HG02938 (cell line): ENCODE measurements at regions not wholly inside any gene's neighbourhood (a gene's known extent, or its start where the extent isn't known, plus 50 kb on each side); places are given as distances from the start of the nearest gene placed in this dataset.

ENCODE experiments used
- ATAC-seq: cut with Tn5 transposase; IDR thresholded peaks from one replicate; pipeline ENCODE4 v1.9.1; 2021; ENCODE audit warnings: mild to moderate bottlenecking, moderate library complexity; ENCODE audit not compliant: unreplicated experiment

DNA sequence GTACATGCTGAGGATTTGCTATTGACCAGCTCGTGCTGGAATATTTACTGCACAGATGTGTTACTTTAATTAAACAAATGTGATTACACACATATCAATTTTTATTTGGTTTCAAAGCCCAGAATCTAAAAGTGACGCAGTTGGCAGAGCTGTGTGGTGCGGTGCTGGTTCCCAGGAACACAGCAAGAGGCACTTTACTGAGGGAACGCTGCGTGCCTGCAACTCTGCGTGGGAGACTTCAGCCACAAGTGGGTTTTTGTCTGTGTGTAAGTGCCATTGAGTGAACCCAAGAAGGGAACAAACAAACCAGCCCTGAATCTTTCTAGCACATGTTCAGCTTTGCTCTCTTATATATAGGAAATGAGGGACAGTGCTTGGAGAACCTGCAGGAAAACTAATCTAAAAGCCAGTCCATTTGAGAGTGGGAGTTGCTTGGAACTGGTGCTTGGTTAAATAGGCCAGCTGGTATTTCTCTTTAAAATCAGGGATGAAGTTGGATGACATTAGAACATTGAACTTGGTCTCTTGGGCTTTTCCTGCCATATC is 196.6 kb upstream of the CELF4 start:
- ATAC-seq = no peak

DNA sequence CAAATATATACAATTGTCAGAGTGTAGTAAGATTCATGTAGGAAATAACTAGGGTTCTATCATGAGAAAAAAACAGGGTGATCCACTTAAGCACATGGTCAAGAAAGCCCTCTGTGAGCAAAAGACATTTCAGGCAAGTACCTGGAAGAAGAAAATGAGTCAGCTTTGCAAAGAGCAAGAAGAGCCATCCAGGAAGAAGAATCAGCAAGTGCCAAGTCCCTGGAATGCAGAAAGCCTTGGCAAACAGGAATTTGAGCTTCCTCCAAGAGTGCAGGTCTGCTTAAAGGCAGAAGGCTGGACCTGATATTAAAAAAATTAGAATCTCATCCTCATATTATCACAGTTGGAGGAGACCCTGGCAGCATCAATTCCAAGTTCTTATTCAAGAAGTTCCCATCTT is 188.5 kb upstream of the CELF4 start:
- no peak for ATAC-seq

DNA sequence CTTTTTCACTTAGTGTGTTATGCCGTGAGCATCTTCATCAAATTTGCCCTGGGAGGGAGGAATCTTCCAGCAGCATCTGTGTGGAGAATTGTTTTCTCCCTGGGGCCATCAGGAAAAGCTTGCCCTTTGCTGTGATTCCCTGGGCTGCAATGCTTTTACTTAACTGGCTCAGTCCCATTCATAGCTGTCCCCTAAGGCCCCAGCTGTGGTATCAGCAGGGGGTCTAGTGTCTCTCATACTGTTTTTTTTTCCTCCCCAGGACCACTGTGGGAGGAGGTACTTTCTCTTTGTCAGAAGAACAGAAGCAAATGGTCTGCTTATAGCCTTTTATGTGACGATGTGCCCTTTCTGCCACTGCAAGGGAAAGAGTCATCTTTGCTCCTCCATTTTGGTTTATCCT is 176.8 kb upstream of the CELF4 start:
- no peak for ATAC-seq

DNA sequence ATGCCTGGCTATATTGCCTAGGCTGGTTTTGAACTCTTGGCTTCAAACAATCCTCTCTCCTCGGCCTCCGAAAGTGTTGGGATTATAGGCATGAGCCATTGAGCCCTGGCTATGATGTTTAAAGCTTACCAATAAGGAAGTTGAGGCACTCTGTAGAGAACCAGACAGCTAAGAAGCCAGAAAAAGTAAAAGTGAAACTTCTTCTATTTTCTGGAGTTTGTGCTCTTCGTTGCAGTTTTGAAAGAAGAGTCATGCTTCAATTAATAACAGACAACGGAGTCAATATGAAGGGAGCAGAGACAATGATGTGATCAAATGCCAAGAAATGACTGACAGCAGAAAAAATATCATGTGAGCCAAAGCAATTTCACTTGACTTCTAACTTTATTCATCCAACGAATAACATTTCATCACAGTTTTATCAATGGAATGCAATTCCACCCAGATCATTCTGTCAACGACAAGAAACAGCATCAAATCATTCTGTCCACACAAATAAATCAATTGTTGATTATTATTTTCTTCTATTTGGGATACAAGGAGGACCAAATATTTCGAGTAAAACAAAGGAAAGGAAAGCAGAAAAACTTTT is 175.5 kb upstream of the CELF4 start:
- ATAC-seq = no peak

DNA sequence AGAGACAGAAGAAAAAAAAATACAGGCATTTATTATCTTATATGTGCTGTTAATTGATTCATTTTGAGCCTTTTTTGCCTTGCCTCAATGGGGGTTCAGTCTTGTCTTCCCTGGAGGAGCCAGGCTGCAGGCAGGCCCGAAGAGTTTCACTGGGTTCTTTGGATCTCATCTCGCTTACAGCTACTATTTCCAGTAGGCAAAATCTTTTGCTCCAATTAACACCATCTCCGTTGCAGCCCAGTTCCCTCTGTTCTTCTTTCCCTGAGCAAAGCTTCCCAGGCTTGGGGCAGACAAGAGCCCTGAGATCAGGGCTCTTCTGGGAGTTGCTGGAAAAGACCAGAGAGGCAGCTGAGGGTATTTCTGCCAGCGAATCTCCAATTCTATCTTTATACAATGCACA is 168.8 kb upstream of the CELF4 start:
- no peak for ATAC-seq

DNA sequence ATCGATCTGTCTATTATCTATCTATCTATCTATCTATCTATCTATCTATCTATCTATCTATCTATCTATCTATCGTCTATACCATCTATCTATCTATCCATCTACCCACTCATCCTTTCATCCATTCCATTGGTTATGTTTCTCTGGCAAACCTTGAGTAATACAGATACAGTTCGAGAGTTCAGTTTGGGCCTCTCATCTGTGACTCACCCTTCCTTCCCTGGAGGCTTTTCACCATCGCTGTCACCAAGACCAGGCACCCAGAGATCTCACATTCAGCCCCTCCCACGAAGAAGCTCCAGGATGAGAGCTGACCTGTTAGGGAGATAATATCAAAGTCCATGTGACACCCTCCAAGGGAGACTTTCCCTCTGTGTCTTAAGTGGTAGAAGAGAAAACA is 164.1 kb upstream of the CELF4 start:
- ATAC-seq = no peak

DNA sequence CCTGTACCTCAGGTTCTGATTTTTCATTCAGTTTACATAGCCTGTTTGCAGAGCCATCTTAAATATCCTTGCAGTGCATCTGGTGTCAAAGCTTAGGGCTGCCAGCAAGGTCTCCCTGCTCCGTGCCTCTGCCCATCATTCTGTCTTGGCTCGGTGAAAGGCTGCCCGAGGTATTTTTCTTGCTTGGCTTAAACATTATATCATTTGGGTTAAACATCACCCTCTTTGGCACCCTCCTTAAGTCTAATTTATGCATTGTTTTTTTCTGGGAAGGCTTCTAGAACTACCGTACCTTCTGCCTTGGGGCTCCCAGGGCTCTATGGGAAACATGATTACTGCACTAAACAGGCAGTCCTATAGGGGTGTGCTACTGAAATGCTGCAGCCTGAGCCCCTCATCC is 158.6 kb upstream of the CELF4 start:
- no peak for ATAC-seq

DNA sequence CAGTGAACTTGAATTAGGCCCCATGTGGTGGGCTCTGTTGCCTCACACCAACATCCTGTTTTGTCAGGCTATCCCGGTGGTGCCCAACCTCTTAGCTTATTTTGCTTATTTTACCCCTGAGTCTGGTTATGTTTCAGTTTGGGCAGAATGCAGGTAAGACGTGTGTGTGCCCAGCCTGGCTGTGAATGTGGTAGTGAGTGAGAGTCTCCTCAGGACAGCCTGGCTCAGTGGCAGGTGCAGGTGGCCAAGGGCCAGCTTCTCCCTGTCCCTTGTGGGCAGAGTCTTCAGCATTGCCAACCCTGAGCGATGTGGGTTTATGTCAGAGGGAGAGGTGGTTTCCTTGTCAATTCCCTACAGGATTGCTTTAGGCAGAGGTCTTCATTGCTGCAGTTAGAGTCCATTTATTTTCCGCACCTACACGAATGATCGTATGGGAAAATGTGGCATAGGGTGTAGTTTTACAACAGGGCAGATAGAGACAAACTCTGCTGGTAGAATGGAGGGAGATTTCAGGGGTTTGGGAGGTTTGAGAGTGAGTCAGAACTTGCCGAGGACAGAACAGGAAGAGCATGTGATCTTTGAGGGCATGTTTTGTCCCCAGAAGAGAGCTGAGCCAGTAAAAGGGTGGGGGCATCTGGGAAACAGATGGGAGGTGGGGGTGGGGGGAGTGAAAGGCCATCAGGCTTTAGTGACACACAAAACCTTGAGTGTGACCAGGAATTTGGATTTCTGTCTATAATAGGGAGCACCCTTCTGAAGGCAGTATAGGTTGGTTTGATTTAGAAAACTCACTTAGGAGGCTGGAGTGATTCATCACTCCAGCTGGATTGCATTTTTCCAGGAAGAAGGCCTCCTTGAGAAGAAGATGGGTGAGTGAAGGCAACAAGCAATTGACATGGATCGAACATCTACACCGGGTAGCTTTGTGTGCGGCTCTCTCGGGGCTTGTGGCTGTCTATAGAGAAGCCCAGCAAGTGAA is 156.2 kb upstream of the CELF4 start:
- ATAC-seq = no peak

DNA sequence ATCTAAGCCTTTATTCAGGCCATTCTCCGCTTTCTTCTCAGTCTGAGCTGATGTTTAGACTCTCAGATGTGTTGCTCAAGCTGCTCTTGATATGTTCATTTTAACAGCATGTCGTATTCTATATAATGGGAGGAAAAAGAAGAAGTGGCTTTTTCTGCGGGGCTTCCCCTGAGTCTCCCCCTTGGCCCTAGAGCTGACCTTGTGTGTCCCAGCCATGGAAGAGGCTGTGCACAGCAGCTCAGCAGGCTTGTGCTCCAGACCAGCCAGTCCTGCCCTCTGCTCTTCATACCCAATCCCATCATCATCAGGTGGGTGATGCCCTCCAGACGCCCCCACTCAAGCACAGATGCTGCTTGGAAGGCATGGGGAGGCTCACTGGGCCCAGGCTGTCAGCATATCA is 155.1 kb upstream of the CELF4 start:
- ATAC-seq = no peak

DNA sequence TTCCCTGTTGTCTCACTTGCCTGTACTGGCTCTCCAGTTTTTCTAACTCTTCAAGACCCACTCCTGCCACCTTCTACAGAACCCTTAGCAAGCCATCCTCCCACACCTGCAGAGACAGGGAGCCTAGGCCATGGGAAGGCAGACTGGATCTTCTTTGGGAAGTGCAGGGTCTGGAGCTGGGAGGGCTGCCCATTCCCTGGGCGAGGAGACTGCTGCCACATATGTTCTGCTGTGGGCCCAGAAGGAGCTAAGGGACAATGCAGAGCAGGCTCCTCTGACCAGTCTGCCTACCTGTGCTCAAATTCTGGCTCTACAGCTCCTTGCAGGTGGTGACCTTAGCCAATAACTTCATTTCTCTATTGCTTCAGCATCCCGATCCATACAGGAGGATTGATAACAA is 152.1 kb upstream of the CELF4 start:
- no peak for ATAC-seq

DNA sequence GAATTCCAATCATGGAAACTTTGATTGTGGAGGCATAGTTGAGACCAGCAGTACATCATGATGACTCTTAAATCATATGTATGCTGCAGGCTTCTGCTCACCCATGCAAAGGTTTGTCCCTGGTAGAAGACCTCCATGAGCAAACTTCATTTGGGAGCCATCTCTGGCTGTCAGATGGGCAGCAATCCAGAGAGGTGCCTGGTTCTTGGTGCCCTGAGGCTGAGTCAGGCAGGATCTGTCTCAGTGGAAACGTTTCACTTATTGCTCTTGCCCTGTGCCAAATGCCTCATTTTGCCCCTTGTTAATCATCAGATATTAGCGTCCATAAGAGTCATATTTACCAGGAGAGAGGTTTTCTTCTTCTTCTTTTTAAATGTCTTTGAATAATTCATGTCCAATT is 151.5 kb upstream of the CELF4 start:
- ATAC-seq = no peak

DNA sequence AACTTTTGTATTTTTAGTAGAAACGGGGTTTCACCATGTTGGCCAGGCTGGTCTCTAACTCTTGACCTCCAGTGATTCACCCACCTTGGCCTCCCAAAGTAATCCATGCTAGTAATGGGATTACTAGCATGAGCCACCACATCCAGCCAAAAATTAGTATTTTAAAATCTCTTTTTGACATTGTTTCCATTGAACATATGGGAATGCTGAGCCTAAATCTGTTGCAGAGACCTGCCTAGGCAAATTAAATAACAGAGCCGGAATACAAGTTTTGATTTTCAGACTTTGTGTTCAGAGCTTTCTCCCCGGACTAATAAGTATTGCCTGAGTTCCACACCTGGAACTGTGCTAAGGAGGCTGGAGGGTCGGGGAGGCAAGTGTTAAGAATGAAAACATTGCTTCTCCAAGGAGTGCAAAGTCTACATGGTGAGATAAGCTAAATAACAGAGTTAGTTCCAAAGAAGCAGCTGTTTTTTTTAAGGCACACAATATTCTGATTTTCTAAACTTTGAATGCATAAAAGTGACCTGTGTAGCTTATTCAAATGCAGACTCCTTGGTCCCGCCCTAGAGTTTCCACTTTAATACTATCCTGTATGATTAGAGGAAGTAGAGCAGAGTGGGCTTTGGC is 150.6 kb upstream of the CELF4 start:
- no peak for ATAC-seq

DNA sequence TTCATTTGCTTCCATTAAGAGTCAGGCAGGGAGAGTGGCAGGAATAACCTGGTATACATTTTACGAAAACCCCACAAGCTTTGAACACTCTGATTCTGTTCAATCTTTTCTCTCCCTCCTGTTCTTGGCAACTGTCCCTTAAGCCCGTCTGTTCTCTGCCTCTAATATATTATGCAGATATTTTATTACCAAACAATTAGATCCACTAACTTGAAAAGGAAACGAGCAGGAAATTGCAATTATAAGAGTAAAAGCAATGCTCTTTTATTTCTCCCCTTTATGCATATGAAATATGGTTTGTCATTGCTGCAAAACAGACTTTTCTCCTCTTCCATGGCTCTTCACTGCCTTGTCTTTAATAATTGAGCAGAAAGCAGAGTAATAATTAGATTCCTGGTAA is 149.1 kb upstream of the CELF4 start:
- no peak for ATAC-seq

DNA sequence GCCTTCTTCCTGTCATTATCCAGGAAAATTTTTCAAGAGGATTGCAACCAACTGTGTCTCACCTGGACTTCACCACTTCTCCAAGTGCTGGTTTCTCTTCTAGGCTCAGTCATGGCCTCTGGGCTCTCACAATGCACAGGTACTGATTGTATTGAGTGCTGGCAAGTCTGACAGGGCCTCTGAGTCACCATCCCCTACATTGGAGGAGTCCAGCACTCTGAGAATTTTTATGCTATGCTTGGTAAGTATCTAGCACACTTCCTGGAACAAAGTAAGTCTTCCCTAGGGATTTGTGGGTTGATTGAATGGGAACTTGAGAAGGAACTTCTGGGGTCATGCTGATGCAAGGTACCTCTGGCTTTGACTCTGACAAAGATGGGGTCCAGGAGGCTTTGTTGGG is 147.2 kb upstream of the CELF4 start:
- ATAC-seq = no peak

DNA sequence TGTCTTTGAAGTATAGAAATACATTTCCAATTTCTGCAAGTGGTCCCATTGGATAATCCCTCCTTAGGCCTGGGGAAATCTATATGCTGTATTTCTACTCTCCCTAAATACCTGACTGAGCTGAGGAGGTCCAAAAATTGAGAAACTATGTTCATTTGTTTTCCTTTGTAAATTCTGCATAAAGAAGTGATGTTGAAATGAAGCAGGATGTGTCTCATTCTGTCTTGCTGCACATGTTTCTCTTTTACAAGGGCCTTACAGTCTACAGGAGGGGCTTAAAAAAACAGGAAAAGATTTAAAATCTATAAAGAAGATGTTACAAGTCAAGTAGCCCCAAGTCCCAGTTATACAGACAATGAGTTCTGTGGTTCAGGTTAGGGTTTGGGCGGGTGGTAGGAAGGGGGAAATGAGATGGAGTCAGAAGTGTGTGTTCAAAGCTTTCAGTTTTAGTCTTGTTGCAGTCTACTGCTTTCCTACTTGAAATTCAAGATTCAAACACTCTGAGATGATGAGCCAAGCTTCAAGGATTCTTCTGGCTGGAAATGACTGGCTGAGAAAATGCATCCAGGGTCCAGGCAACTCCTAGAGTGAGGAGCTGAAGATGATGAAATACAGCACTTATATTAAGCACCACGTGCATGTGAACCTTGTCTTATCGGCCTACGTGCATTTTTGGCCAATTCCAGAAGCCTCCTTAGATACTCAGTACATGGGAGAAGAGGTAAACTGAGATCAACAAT is 146.3 kb upstream of the CELF4 start:
- ATAC-seq = no peak

DNA sequence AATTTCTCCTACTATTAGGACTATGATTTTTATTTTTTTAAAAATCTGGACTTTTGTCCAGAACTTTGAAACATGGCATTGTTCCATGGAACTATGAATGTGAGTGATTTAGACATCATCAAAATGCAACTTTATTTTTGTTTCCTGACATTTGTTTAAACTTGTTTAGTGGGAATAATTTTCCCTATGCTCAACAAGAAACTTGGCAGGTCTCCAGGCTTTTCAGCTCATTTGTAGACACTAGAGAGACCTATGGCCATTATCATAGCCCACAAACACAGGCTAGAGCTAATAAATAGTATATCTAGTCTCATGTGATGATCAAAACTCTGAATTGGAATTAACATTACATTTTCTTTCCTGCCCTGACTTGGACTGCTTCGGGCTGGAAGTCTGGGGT is 145.1 kb upstream of the CELF4 start:
- ATAC-seq = no peak

DNA sequence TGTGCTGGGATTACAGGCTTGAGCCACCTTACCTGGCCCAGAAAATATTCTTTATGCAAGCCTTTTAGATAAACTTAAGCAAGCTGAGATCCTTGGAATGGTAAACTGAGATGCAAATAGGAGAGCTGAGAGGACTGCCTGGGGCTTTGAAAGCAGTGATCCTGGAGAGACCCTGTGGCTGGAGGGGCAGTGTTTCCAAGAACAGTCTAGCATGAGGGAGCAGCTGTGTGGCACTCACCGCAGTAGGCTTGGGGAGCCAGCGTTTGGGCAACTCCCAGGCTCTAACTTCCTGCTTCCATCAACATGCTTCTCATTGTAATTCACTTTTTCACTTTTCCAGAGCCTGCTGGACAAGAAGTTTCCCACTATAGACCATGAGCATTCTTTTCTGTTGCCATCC is 144.1 kb upstream of the CELF4 start:
- no peak for ATAC-seq

DNA sequence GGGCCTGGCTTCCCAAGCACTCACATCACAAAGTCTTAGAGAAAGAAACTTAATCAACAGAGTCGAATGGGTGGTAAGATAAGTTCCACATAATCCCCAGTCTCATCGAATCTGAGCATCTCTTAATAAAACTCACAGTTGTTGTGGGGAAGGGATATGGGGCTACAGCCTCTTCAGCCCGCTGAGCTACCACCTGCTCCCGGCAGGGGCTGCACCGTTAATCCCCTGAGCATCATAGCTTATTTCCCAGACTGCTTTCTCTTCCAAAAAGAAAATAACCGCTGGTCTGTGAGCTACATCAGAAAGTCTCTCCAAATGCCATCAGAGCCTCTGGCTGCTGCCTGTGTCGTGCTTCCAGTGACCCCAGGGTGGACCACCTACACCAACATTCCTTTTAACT is 139.4 kb upstream of the CELF4 start:
- no peak for ATAC-seq

DNA sequence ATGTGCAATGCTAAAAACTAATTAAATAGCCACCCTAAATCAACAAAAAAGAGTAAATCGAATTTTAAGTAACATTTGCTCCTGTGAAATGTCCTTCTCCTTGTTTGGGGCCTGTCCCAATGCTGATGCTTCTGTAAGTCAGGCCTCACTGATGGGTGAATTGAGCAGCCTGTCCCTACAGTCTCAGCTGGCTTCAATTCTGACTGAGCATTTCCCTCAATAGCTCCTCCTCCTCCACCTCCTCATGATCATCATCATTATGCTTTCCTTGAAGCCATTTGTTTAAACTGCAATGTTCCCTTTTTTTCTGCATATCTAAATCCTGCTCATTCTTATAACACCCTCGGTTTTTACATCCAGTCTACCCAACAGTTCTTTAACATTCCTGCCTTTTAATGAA is 137.2 kb upstream of the CELF4 start:
- ATAC-seq = no peak

DNA sequence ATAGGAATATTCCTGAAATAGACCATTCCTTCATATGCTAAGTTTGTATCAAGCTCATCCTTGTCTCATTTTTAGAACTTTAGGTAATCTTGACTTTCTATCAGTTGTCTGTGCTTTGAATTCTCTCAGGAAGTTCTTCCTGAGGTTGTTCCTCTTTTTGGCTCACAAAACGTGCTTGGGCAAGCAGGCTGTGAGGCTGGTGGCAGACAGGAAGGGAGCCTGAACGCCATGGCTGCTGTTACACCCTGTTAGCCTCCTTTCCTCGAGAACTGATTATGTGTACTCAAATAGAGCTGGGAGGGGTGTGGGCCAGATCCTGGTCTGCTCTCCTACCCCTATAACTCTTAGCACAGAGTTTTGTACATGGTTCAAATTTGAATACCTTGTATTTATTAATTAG is 136.4 kb upstream of the CELF4 start:
- no peak for ATAC-seq

DNA sequence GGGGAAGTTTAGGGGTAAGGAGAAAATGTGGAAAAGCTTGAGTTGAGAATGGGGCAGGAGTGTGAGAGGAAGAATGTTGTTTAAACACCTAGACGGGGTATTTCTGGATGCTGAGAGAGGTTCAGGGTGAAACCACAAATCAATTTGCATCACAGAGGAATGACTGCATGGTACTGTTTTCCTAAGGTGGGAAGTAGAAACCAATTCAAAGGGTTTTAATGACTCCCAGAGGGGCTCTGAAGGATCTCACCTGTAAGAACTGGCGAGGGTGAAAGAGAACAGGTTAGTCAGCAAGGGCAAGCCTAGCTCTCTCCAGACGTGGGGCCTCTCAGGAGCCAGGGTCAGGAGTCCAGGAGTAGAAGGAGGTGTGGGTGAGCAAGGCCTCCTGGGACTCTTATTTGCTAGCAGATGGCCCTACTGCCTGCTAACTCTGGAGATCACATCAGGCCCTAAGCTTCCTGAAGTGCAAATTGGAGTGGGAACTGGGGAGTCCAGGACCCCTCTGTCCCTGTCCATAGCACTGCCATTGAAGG is 133.0 kb upstream of the CELF4 start:
- no peak for ATAC-seq
